HG02840 (cell line): ENCODE measurements at regions not wholly inside any gene's neighbourhood (a gene's known extent, or its start where the extent isn't known, plus 50 kb on each side); places are given as distances from the start of the nearest gene placed in this dataset.
"Not testable (repeated sequence)": the region's sequence is repeated elsewhere in the genome, so short reads cannot be mapped to it uniquely, and the experiment has no call there.

Source experiments
- ATAC-seq: cut with Tn5 transposase; IDR thresholded peaks from one replicate; pipeline ENCODE4 v1.9.1; 2021; ENCODE audit warnings: mild to moderate bottlenecking, moderate library complexity, moderate number of reproducible peaks; ENCODE audit not compliant: unreplicated experiment, low FRiP score

GRCh38 chr12:74595696-74596095 is 58.1 kb downstream of the ATXN7L3B start:
- ATAC-seq: no peak

- no peak for ATAC-seq
Measured at GRCh38 chr12:74598819-74599218, 61.2 kb downstream of the ATXN7L3B start.

GRCh38 chr12:74599932-74600331 is 62.3 kb downstream of the ATXN7L3B start:
- no peak for ATAC-seq

DNA sequence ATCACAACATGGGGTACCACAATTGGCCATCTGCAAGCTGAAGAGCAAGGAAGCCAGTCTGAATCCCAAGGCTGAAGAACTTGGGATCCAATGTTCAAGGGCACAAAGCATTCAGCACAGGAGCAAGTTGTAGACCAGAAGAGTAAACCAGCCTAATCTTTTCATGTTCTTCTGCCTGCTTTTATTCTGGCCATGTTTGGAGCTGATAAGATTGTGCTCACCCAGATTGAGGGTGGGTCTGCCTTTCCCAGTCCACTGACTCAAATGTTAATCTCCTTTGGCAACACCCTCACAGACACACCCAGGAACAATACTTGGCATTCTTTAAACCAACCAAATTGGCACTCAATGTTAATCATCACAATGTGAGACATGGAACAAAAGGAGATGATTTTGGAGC is 63.2 kb downstream of the ATXN7L3B start:
- not testable (repeated sequence) for ATAC-seq

GRCh38 chr12:74602881-74603672 is 65.4 kb downstream of the ATXN7L3B start:
- ATAC-seq: no peak

DNA sequence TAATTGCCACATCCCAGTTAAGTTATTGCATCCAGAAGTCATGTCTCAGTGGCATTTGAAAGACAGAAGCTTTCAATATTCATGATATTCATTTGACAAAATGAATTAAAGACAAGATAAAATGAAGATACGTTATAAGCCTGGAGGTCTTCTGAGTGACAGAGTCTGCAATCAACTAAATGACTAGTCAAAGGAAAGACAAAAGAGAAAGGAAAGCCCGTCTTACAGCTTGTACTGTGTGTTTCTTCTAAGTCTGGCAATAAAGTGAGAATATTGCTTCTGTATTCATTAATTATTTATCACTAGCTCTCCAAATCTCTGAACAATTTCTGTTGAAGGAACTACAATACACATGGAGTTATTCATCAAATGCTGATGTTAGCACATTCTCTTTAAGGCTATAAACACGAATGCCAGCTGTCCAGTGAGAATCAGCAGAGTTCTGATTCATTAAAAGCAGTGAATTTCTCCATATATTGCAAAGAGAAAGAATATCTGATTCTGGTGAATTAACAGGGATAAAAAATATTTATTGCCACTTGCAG is 70.7 kb downstream of the ATXN7L3B start:
- no peak for ATAC-seq

- no peak for ATAC-seq
Measured at GRCh38 chr12:74610711-74611110, 73.1 kb downstream of the ATXN7L3B start.

DNA sequence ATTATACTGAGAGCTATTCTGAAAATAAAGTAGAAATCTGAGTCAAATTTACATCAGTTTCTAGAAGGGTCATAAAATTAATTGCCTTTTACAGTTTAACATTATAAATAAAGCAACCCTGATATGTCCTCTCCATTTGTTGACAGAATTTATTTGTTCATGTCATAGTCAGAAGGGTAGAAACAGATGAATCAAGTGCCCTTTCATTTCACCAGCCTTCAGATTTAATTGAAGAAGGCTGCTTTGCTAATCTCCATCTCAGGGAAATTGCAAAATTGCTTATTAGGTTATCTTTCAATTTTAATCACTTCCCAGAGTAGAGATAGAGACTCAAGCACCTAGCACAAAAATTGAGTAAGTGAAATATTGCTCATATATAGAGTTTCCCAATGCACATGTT is 76.8 kb downstream of the ATXN7L3B start:
- ATAC-seq: no peak

GRCh38 chr12:74619084-74619483 is 81.4 kb downstream of the ATXN7L3B start:
- no peak for ATAC-seq

DNA sequence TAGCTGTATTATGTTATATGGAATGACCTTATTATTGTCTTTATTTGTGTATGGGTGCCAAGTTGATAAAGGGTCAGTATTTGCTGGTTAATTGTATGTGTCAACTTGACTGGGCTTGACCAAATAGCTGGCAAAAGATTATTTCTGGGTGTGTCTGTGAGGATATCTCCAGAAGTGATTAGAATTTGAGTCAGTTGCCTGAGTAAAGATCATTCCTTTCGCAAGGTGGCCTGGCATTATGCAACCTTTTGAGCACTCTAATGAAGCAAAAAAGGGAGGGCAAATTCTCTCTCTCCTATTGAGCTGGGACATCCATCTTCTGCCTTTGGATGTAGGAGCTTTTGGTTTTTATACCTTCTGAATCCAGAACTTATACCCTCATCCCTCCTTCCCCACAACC is 82.2 kb downstream of the ATXN7L3B start:
- no peak for ATAC-seq

DNA sequence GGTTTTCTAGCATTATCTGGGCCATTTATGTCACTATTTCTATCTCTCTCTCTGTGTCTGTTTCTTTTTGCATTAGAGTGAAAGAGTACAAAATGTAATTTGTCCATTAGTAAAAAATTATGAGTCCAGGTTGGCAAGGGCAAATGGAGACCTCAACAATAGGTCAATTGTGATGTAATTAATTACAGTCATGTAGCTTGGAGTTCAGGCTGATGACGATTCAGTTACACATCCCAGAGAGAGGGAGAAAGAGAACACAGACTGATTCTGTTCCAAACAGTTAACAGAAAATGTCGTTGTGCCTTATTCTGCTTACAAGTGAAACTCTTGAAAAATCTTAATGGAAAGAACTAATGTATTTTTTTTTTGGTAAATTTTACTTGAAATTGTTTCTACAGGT is 83.3 kb downstream of the ATXN7L3B start:
- ATAC-seq: no peak

DNA sequence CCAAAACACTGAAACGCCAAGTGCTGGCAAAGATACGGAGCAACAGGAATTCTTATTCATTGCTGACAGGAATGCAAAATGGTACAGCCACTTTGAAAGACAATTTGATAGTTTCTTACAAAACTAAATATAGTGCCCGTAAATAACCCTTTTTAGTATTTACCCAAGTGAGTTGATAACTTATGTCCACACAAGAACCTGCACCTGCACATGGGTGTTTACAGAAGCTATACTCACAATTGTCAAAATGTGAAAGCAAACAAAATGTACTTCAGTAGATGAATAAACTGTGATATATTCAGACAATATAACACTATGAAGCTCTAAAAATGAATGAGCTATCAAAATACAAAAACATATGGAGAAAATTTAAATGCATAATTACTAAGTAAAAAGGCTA is 86.6 kb downstream of the ATXN7L3B start:
- ATAC-seq: no peak

DNA sequence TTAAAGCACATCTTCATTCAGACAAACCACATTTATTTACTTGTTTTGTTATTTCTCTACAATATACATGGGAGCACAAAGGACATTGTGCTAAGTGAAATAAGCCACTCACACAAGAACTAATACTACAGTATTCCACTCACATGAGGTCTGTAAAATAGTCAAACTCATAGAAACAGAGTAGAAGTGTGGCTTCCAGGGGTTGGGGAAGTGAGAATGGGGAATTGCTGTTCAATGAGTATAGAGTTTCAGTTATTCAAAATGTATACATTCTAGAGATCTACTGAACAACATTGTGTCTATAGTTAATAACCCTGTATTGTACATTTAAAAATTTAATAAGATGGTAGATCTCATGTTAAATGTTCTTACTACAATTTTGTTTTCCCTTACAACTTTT is 88.8 kb downstream of the ATXN7L3B start:
- ATAC-seq: no peak

DNA sequence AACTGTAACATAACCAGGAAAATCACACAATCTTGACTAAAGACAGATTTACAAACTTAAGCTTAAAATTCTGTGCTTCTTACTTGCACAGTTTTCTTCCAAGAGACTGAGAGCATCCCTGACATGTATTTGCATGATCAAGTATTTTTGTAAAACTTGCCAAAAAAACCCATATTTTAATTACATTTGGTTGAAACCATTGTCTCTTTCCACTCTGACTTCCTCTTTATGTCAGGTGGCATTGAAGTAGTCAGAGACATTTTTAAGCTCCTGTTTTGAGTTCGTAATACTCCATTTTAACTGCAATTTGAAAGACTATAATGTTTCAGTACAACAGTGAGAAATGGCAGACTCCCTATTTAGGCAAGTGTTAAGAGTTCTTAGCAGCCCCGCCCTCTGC is 103.6 kb downstream of the ATXN7L3B start:
- no peak for ATAC-seq

DNA sequence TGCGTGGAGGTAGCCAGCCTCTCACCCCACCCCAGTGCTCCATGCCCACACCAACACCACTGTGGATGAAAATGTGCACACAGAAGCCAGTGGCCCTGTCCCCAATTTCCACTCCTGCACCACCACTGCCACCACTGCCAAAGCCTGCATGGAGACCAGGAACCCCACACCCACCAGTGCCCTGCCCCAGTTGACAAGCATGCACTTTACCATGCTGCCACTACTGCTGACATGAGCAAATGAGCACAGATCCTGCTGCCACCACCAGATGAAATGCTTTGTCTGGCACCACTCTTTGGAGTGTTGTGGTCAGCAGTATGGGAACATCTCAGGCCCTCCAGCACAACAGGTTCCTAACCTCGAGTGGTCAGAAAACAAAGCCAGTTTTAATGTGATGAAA is 104.1 kb downstream of the ATXN7L3B start:
- no peak for ATAC-seq

DNA sequence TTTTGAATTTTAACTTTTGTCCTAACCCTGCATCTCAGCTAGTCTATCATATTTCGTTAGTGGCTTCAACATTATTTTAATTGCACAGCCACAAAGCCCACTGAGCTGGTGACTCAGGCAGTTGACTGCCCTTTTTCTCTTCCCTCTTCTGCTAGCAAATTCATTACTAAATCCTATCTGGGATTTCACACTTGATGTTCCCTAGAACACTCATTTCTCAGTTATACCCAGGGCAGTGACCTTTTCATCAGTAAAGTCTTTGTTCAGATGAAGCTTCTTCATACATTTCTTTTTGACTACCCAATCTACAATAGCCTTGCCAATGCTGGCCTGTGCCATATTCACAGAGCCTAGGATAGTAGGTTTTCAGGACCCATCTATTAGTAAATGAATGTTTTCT is 107.0 kb downstream of the ATXN7L3B start:
- ATAC-seq: no peak

GRCh38 chr12:74646831-74647230 is 109.2 kb downstream of the ATXN7L3B start:
- ATAC-seq: no peak

DNA sequence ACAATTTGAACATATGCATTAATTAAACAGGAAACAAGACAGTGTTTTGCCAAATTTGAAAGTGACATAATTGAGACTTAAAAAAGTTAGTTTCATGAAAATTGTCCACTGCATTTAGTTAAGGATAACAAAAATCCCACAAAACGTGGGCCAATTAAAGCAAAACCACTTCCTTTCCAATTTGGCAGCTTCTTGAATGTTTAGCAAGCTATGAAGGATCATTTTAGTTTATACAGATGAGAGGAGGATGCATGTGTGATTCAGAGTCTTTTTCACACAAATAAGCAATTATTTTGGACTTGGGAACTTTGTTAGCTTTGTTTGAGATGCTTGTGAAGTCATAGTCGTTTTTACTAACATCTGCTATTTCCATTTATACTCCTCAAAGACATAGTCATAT is 109.6 kb downstream of the ATXN7L3B start:
- ATAC-seq: no peak

DNA sequence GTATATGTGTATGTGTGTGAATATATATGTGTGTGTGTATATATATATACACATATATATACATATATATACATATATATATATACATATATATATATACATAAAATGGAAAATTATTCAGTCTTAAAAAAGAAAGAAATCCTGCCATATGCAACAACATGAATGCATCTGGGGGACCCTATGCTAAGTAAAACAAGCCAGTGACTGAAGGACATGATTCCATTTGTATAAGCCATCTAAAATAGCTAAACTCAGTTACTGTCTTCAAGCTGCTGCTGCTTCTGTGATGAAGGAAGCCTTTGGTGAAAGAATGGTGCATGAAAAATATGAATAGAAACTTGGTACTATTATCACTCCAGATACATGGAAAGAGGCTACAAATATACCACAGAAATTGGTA is 118.6 kb downstream of the ATXN7L3B start:
- ATAC-seq: no peak

GRCh38 chr12:74660442-74660841 is 122.8 kb downstream of the ATXN7L3B start:
- no peak for ATAC-seq

DNA sequence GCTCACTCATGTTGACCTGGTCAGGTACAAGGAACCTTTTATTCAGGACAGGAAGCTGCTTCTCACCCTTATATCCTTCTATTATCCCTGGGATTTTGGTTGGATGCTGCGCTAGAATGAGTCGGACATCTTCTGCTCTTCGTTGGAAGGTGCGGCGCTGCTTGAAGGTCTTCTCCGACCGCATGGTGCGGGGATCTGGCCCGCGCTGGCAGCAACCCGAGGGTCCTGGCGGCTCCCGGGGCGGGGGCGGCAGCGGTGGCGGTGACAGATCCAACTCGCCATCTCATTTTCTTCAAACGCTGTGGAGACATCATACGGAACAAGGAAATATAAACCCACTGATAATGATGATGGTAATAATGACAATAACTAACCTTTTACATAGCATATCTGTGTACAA is 126.3 kb downstream of the ATXN7L3B start:
- no peak for ATAC-seq

GRCh38 chr12:74665690-74666089 is 128.1 kb downstream of the ATXN7L3B start:
- no peak for ATAC-seq
